A549 (cell line): ENCODE measurements at regions not wholly inside any gene's neighbourhood (a gene's known extent, or its start where the extent isn't known, plus 50 kb on each side); places are given as distances from the start of the nearest gene placed in this dataset.
"Not testable (repeated sequence)": the region's sequence is repeated elsewhere in the genome, so short reads cannot be mapped to it uniquely, and the experiment has no call there.

ENCODE experiments used
- CHD4 ChIP-seq: fragments of 200-600 bp; sonication (generic); IDR thresholded peaks from 2 replicates; pipeline ENCODE4 v1.6.1; 2016; ENCODE audit warnings: antibody characterized with exemption, mild to moderate bottlenecking, borderline replicate concordance
- CTCF ChIP-seq: fragments of >200 bp; sonication (Bioruptor Twin); formaldehyde crosslinking; IDR thresholded peaks from 3 replicates; pipeline ENCODE4 v1.5.1; 2016
- HDAC2 ChIP-seq: fragments of 200-600 bp; sonication (generic); IDR thresholded peaks from 2 replicates; pipeline ENCODE4 v1.6.1; 2016
- JUN ChIP-seq, 2 experiments: fragments of >200 bp; sonication (Bioruptor Twin); formaldehyde crosslinking; IDR thresholded peaks; 2 replicates in 1 of 2; 3 replicates in 1 of 2; pipeline ENCODE4 v1.6.1; 2016 to 2017
- JUNB ChIP-seq: fragments of >200 bp; sonication (Bioruptor Twin); formaldehyde crosslinking; IDR thresholded peaks from 2 replicates; pipeline ENCODE4 v1.6.1; 2016
- POLR2AphosphoS2 ChIP-seq: conservative IDR thresholded peaks from 2 replicates; pipeline ENCODE4 v1.6.1; 2012; ENCODE audit warnings: low read length, improper control_type of control experiment, inconsistent platforms
- RAD21 ChIP-seq, 2 experiments: fragments of >200 bp in 1 of 2; sonication (Bioruptor Twin) in 1 of 2; formaldehyde crosslinking in 1 of 2; IDR thresholded peaks in 1 of 2; conservative IDR thresholded peaks in 1 of 2; 2 replicates in 1 of 2; 3 replicates in 1 of 2; pipeline ENCODE4 v1.6.1; 2012 to 2018; ENCODE audit warnings: inconsistent platforms in 1 of 2
- TF ChIP-seq, protein P1 (sequence below): fragments of 200-600 bp; sonication (generic); IDR thresholded peaks from 2 replicates; pipeline ENCODE4 v1.6.1; 2016; ENCODE audit warnings: antibody characterized with exemption, mild to moderate bottlenecking, moderate library complexity

GRCh38 chr17:30680681-30681080, 143.8 kb downstream of the CRLF3 start:
- TF ChIP-seq, protein P1, sequence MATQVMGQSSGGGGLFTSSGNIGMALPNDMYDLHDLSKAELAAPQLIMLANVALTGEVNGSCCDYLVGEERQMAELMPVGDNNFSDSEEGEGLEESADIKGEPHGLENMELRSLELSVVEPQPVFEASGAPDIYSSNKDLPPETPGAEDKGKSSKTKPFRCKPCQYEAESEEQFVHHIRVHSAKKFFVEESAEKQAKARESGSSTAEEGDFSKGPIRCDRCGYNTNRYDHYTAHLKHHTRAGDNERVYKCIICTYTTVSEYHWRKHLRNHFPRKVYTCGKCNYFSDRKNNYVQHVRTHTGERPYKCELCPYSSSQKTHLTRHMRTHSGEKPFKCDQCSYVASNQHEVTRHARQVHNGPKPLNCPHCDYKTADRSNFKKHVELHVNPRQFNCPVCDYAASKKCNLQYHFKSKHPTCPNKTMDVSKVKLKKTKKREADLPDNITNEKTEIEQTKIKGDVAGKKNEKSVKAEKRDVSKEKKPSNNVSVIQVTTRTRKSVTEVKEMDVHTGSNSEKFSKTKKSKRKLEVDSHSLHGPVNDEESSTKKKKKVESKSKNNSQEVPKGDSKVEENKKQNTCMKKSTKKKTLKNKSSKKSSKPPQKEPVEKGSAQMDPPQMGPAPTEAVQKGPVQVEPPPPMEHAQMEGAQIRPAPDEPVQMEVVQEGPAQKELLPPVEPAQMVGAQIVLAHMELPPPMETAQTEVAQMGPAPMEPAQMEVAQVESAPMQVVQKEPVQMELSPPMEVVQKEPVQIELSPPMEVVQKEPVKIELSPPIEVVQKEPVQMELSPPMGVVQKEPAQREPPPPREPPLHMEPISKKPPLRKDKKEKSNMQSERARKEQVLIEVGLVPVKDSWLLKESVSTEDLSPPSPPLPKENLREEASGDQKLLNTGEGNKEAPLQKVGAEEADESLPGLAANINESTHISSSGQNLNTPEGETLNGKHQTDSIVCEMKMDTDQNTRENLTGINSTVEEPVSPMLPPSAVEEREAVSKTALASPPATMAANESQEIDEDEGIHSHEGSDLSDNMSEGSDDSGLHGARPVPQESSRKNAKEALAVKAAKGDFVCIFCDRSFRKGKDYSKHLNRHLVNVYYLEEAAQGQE: not testable (repeated sequence)
- not testable (repeated sequence) for TF ChIP-seq HDAC2; CTCF; JUN (IDR thresholded peaks at IDR 0.05); JUNB; POLR2AphosphoS2; RAD21 (conservative IDR thresholded peaks at IDR 0.05 in 1 of 2, IDR thresholded peaks at IDR 0.05 in 1 of 2); CHD4
